Activated naive CD4-positive, alpha-beta T cell treated with anti-CD3 and anti-CD28 coated beads, Interleukin-2, amount 50 U/mL, for 72 hours (primary cell): ENCODE measurements at regions not wholly inside any gene's neighbourhood (a gene's known extent, or its start where the extent isn't known, plus 50 kb on each side); places are given as distances from the start of the nearest gene placed in this dataset.
"Not testable (repeated sequence)": the region's sequence is repeated elsewhere in the genome, so short reads cannot be mapped to it uniquely, and the experiment has no call there.

Experiments used
- ATAC-seq, 2 donors: fragments of 150-1000 bp; cut with Tn5 transposase; 2 replicates each; pipeline ENCODE4 v1.10.0; 2021; ENCODE audit warnings: mild to moderate bottlenecking in 2 of 2, moderate library complexity in 2 of 2
- DNase-seq, 2 donors: peaks; one replicate each; pipeline ENCODE4 v3.0.0; 2021 to 2022; ENCODE audit warnings: low spot score in 2 of 2
- H3K27ac Mint-ChIP-seq, 2 donors: one replicate each; pipeline ENCODE4 v1.8.0; 2022; ENCODE audit warnings: mild to moderate bottlenecking in 2 of 2, mixed read lengths in 2 of 2
- H3K36me3 Mint-ChIP-seq, 2 donors: one replicate each; pipeline ENCODE4 v1.8.0; 2022; ENCODE audit warnings: mixed read lengths in 2 of 2
- H3K9me3 Mint-ChIP-seq, 2 donors: one replicate each; pipeline ENCODE4 v1.8.0; 2022; ENCODE audit warnings: mixed read lengths in 2 of 2

- Mint-ChIP-seq H3K36me3 (no peaks in the 10 kb centered on the region), H3K27ac (no peak overlapping the region), H3K9me3 (peaks cover 0 to 6% of the 10 kb centered on the region in 2 donors)
- DNase-seq (no peak), ATAC-seq (no peak)
Observed at GRCh38 chr17:70270554-70270953, 101.2 kb downstream of the KCNJ2 start.

- DNase-seq (no peak), ATAC-seq (no peak)
- H3K9me3 Mint-ChIP-seq = peaks cover 0 to 6% of the 10 kb centered on the region in 2 donors
- H3K27ac Mint-ChIP-seq = no peak overlapping the region
- H3K36me3 Mint-ChIP-seq = no peaks in the 10 kb centered on the region
Observed at GRCh38 chr17:70271200-70271599, 101.9 kb downstream of the KCNJ2 start.

DNA sequence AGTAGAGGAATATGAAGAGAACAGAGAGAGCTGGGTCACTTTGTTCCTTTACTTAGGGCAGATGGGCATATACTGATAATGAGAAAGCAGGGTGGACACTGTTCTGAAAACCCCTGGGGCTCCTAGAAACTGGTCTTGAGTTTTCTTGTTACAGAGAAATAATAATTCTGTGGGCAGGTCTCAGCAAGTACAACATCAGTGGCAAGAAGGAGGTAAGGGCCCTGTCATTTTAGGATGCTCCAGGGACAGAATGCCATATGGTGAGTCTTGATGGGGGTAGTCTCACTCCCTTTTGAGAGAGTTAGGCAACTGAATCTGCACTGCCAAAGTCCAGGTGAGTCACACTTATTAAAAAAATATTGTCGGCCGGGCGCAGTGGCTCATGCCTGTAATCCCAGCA, 102.3 kb downstream of the KCNJ2 start:
- Mint-ChIP-seq H3K9me3 (peaks cover 0 to 6% of the 10 kb centered on the region in 2 donors), H3K36me3 (no peaks in the 10 kb centered on the region), H3K27ac (no peak overlapping the region)
- no peak for ATAC-seq
- no peak for DNase-seq

- no peak for ATAC-seq
- Mint-ChIP-seq H3K36me3 (no peaks in the 10 kb centered on the region), H3K27ac (no peak overlapping the region), H3K9me3 (peaks cover 0 to 6% of the 10 kb centered on the region in 2 donors)
- DNase-seq = no peak
Observed at GRCh38 chr17:70274255-70274654, 104.9 kb downstream of the KCNJ2 start.

DNA sequence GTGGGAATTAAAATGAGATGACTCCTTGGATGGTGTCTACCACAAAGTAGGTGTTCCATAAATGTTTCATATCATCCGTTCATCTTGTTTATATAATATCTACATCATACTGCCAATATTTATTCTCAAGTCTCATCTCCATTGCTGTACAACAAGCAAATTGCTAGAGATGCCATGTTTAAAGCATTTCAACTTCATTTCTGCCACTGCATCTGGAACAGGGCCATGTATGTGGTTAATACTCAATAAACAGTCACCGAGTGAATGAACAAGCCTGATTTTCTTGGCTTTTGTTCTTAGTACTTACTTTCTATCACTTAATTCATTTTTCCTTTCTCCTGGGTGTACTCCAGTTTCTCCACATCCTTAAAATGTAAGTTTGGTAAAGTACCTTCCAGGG, 107.6 kb downstream of the KCNJ2 start:
- H3K9me3 Mint-ChIP-seq = peaks cover 4 to 8% of the 10 kb centered on the region in 2 donors
- no peak for DNase-seq
- no peak overlapping the region for H3K27ac Mint-ChIP-seq
- H3K36me3 Mint-ChIP-seq = no peaks in the 10 kb centered on the region
- ATAC-seq = no peak

DNA sequence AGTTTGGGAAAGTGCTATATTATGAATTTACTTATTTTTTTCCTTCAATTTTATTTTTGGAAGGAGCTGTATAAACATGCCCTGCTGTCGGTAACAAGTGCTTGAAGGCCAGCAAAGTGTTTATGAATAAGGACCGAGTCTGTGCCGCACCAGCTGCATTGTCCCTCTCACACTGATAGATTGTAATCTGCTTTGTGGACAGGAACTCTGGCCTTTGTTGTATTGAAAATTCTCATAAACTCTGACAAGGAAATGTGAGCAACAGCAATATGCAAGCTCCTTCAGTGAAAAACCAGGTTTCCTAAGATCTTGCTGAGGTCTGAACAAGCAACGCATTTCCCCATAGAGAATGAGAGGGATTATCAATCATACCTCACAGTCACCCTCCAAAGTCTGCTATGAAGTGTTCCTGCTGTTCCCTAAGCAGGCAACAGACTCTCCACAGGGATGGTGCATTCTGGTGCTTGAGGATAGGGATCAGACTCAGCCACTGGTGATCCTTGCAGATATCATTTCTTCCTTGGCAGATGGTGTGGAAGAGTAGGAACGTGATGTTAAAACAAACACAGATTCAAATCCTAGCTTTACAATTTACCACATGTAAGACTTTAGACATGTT, 109.6 kb downstream of the KCNJ2 start:
- Mint-ChIP-seq H3K27ac (no peak overlapping the region), H3K9me3 (peaks cover 8 to 15% of the 10 kb centered on the region in 2 donors), H3K36me3 (no peaks in the 10 kb centered on the region)
- ATAC-seq (no peak), DNase-seq (no peak)

GRCh38 chr17:70286391-70286790, 117.1 kb downstream of the KCNJ2 start:
- no peaks in the 10 kb centered on the region for H3K36me3 Mint-ChIP-seq
- ATAC-seq = no peak

GRCh38 chr17:70288540-70289290, 119.4 kb downstream of the KCNJ2 start:
- H3K27ac Mint-ChIP-seq = no peak overlapping the region

More at GRCh38 chr17:70286391-70286790, 117.1 kb downstream of the KCNJ2 start:
- no peak overlapping the region for H3K27ac Mint-ChIP-seq
- DNase-seq = no peak
- H3K9me3 Mint-ChIP-seq = peaks cover 10 to 13% of the 10 kb centered on the region in 2 donors

GRCh38 chr17:70290770-70291169, 121.4 kb downstream of the KCNJ2 start:
- ATAC-seq (no peak), DNase-seq (no peak)
- Mint-ChIP-seq H3K27ac (no peak overlapping the region), H3K36me3 (no peaks in the 10 kb centered on the region), H3K9me3 (peaks cover 4 to 7% of the 10 kb centered on the region in 2 donors)

More at GRCh38 chr17:70288540-70289290, 119.4 kb downstream of the KCNJ2 start:
- Mint-ChIP-seq H3K36me3 (no peaks in the 10 kb centered on the region), H3K9me3 (peaks cover 4 to 5% of the 10 kb centered on the region in 2 donors)
- no peak for ATAC-seq
- DNase-seq = no peak

DNA sequence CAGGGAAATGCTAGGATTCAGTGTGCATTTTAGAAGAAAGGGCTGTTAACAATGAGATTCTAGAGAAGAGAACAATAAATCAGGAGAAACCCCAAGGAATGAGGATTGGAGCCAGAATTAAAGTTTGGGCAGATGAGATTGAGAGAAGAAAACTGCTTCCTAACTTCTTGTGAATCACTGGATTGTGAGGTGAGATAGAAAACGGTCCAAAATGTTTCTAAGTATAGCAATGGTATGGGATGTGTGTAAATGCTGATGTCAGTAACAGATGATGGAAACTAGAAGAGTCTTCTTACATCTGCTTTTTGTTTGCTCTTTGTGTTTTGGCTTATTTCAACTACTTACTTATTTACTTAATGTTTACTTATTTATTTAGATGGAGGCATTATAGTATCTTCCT, 123.0 kb downstream of the KCNJ2 start:
- Mint-ChIP-seq H3K36me3 (no peaks in the 10 kb centered on the region), H3K9me3 (peaks cover 7 to 12% of the 10 kb centered on the region in 2 donors), H3K27ac (no peak overlapping the region)
- DNase-seq (no peak), ATAC-seq (no peak)

- H3K27ac Mint-ChIP-seq, H3K36me3 Mint-ChIP-seq, DNase-seq, ATAC-seq: not testable (repeated sequence)
- H3K9me3 Mint-ChIP-seq = peaks cover 7 to 12% of the 10 kb centered on the region in 2 donors
Observed at GRCh38 chr17:70293564-70294310, 124.4 kb downstream of the KCNJ2 start.

DNA sequence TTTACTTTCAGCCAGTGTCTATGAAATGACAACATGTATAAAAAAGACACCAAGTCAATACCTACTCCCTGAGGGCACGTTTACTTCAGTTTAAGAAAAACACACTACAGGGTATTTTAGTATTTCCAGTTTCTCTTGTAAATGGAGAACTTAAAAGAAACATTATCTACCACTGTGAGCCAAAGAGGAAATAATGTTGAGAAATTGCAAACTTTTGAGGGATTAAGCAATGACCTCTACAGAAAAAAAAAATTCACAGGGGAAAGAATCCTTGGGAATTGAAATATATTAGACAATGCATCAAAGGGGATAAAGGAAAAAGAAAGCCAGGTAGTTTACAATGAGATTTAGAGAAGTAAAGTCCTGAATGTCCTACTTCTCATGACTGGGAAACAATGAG, 126.0 kb downstream of the KCNJ2 start:
- no peak for DNase-seq
- Mint-ChIP-seq H3K9me3 (peaks cover 14 to 20% of the 10 kb centered on the region in 2 donors), H3K36me3 (no peaks in the 10 kb centered on the region), H3K27ac (no peak overlapping the region)
- no peak for ATAC-seq

DNA sequence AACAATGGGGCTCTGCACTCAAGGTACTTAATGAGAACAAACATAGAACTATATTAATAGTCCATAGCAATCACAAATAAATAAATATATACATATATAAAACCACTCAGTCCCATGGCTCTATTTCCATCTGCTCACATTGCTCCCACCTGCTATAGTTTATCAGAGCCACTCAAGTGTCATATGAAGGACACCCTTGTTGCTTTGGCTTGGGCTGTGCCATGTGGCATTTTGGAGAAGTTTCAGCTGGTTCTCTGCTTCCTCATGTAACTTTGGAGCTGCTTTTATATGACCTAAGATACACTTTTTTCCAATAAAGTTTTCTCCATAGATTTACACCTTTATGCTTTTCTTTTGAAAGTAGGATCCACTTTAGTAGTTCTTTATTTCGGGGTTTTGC, 126.4 kb downstream of the KCNJ2 start:
- no peak overlapping the region for H3K27ac Mint-ChIP-seq
- DNase-seq = no peak
- no peak for ATAC-seq
- H3K9me3 Mint-ChIP-seq = peaks cover 14 to 23% of the 10 kb centered on the region in 2 donors
- H3K36me3 Mint-ChIP-seq = no peaks in the 10 kb centered on the region

DNA sequence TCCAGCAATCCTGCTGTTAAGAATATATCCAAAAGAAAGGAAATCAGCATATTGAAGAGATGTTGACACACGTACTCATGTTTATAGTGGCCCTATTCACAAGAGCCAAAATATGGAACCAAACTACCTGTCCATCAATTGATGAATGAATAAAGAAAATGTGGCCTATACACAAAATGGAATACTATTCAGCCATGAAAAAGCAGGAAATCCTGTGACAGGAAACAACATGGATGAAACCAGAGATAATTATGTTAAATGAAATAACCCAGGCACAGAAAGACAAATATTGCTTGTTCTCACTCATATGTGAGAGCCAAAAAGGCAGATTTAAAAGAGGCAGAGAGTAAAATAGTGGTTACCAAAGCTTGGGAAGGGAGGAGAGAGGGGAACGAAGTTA, 127.1 kb downstream of the KCNJ2 start:
- H3K27ac Mint-ChIP-seq = no peak overlapping the region
- ATAC-seq (no peak), DNase-seq (no peak)
- no peaks in the 10 kb centered on the region for H3K36me3 Mint-ChIP-seq
- peaks cover 14 to 23% of the 10 kb centered on the region in 2 donors for H3K9me3 Mint-ChIP-seq

DNA sequence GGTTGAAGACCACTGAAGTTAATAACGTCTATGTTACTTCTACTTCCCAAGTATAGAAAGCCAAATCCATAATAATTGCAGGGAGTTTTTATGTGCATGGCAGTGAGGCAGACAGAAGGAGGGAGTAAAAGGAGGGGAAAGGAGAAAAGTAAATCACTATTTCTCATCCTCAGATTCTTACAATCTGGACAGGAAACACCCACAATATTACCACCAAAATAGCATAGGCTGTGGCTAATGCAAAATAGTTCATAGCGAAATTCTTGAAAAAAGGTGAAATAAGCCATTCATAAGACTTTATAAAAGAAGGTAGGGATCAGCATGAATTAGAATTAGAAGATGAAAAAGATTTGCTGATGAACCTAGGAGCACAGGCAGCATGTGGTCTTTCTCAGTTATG, 128.1 kb downstream of the KCNJ2 start:
- Mint-ChIP-seq H3K27ac (no peak overlapping the region), H3K9me3 (peaks cover 14 to 23% of the 10 kb centered on the region in 2 donors), H3K36me3 (no peaks in the 10 kb centered on the region)
- ATAC-seq = no peak
- no peak for DNase-seq

GRCh38 chr17:70298929-70299531, 129.7 kb downstream of the KCNJ2 start:
- DNase-seq = no peak

More at GRCh38 chr17:70298929-70299531, 129.7 kb downstream of the KCNJ2 start:
- H3K27ac Mint-ChIP-seq = peak overlapping the region in 1 of 2 donors; percentile 19
- H3K9me3 Mint-ChIP-seq = peaks cover 18 to 21% of the 10 kb centered on the region in 2 donors
- H3K36me3 Mint-ChIP-seq = no peaks in the 10 kb centered on the region
- ATAC-seq = peak in 1 of 2 donors; percentile 71
